GM21529 (cell line): ENCODE measurements at regions not wholly inside any gene's neighbourhood (a gene's known extent, or its start where the extent isn't known, plus 50 kb on each side); places are given as distances from the start of the nearest gene placed in this dataset.
"Not testable (repeated sequence)": the region's sequence is repeated elsewhere in the genome, so short reads cannot be mapped to it uniquely, and the experiment has no call there.

Source experiments
- ATAC-seq: cut with Tn5 transposase; IDR thresholded peaks from one replicate; pipeline ENCODE4 v1.9.1; 2021; ENCODE audit not compliant: unreplicated experiment

- ATAC-seq: no peak
Measured at GRCh38 chr14:37711831-37712475, 116.5 kb downstream of the TTC6 start.

GRCh38 chr14:37712476-37712860 lies 117.0 kb downstream of the TTC6 start:
- ATAC-seq: not testable (repeated sequence)

- no peak for ATAC-seq
Measured at GRCh38 chr14:37712976-37713431, 117.6 kb downstream of the TTC6 start.

- no peak for ATAC-seq
Measured at GRCh38 chr14:37720131-37720530, 124.7 kb downstream of the TTC6 start.

- ATAC-seq: no peak
Measured at GRCh38 chr14:37721976-37722659, 126.7 kb downstream of the TTC6 start.

GRCh38 chr14:37723515-37723914 lies 128.1 kb downstream of the TTC6 start:
- ATAC-seq: no peak

GRCh38 chr14:37726708-37727107 lies 131.3 kb downstream of the TTC6 start:
- ATAC-seq: no peak

- ATAC-seq: no peak
Measured at GRCh38 chr14:37729218-37729617, 133.8 kb downstream of the TTC6 start.

GRCh38 chr14:37731094-37731493 lies 135.7 kb downstream of the TTC6 start:
- ATAC-seq: no peak

GRCh38 chr14:37745657-37746056 lies 150.2 kb downstream of the TTC6 start:
- no peak for ATAC-seq

GRCh38 chr14:37746140-37746832 lies 150.9 kb downstream of the TTC6 start:
- ATAC-seq: no peak

GRCh38 chr14:37753459-37753858 lies 158.0 kb downstream of the TTC6 start:
- no peak for ATAC-seq

GRCh38 chr14:37760275-37760674 lies 164.8 kb downstream of the TTC6 start:
- not testable (repeated sequence) for ATAC-seq

GRCh38 chr14:37763266-37763665 lies 167.8 kb downstream of the TTC6 start:
- no peak for ATAC-seq

GRCh38 chr14:37772283-37772682 lies 176.9 kb downstream of the TTC6 start:
- ATAC-seq: not testable (repeated sequence)

GRCh38 chr14:37776791-37777499 lies 181.5 kb downstream of the TTC6 start:
- ATAC-seq: no peak

GRCh38 chr14:37778135-37778943 lies 182.9 kb downstream of the TTC6 start:
- ATAC-seq: no peak

- no peak for ATAC-seq
Measured at GRCh38 chr14:37779480-37779879, 184.1 kb downstream of the TTC6 start.

GRCh38 chr14:37780731-37781130 lies 185.3 kb downstream of the TTC6 start:
- not testable (repeated sequence) for ATAC-seq

- ATAC-seq: not testable (repeated sequence)
Measured at GRCh38 chr14:37784203-37784826, 188.9 kb downstream of the TTC6 start.
